Adrenal gland (tissue), 5 donors: ENCODE measurements at regions not wholly inside any gene's neighbourhood (a gene's known extent, or its start where the extent isn't known, plus 50 kb on each side); places are given as distances from the start of the nearest gene placed in this dataset.

Experiments
- POLR2A ChIP-seq, 2 donors: fragments of 450-650 bp; IDR thresholded peaks; one replicate each; pipeline ENCODE4 v1.6.1; 2017; ENCODE audit warnings: antibody characterized with exemption in 2 of 2, mild to moderate bottlenecking in 2 of 2, moderate library complexity in 1 of 2
- TF ChIP-seq, protein P1 (sequence below), 6 experiments: fragments of 450-650 bp in 4 of 6; fragments of 200-600 bp in 2 of 6; sonication (generic) in 1 of 6; IDR thresholded peaks; 1 replicate in 5 of 6; 2 replicates in 1 of 6; pipeline versions ENCODE4 v1.5.1 to v1.8.0; 2016 to 2021; ENCODE audit warnings: antibody characterized with exemption in 6 of 6, mild to moderate bottlenecking in 2 of 6, moderate library complexity in 1 of 6
- donor health status: DM: no; HTN: no; CAD: no.

DNA sequence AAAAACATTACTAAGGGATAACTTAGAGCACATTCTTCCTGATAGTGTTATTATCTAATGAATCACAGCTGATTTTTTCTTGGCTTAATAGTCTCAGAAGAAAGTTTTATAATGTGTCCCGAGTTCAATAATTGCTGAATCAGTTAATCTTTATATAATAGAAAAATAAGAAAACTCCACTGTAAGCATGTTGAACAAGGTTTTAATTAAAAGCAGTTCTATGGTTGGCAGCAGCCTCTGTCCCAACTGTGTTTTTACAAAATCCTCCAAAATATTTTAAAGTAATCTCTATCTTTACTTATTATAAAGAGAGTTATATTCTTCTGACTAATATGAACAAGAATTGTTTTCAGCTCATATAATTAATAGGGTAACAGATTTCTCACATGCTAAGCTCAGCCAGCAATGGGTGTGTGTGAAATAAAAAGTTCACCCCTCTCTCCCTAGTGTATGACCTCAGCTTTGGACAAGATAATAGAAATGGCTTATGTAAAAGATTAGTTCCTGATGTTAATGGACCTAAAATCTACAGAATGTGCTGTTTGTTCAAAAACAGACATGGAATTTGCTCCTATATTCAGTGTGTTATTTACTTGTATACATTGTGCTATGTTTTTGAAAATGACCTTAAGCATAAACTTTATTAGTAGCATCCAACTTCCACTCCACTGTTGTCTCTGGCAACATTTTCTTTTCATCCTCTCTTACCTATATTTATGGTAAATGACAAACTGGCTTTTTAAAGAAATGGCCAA lies 67.1 kb upstream of the DCN start:
- TF ChIP-seq, protein P1, sequence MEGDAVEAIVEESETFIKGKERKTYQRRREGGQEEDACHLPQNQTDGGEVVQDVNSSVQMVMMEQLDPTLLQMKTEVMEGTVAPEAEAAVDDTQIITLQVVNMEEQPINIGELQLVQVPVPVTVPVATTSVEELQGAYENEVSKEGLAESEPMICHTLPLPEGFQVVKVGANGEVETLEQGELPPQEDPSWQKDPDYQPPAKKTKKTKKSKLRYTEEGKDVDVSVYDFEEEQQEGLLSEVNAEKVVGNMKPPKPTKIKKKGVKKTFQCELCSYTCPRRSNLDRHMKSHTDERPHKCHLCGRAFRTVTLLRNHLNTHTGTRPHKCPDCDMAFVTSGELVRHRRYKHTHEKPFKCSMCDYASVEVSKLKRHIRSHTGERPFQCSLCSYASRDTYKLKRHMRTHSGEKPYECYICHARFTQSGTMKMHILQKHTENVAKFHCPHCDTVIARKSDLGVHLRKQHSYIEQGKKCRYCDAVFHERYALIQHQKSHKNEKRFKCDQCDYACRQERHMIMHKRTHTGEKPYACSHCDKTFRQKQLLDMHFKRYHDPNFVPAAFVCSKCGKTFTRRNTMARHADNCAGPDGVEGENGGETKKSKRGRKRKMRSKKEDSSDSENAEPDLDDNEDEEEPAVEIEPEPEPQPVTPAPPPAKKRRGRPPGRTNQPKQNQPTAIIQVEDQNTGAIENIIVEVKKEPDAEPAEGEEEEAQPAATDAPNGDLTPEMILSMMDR (IDR thresholded peaks at IDR 0.05) = no peak
- TF ChIP-seq POLR2A (IDR thresholded peaks at IDR 0.05) = no peak
